ENCODE measurements at regions not wholly inside any gene's neighbourhood (a gene's known extent, or its start where the extent isn't known, plus 50 kb on each side); places are given as distances from the start of the nearest gene placed in this dataset.

DNA sequence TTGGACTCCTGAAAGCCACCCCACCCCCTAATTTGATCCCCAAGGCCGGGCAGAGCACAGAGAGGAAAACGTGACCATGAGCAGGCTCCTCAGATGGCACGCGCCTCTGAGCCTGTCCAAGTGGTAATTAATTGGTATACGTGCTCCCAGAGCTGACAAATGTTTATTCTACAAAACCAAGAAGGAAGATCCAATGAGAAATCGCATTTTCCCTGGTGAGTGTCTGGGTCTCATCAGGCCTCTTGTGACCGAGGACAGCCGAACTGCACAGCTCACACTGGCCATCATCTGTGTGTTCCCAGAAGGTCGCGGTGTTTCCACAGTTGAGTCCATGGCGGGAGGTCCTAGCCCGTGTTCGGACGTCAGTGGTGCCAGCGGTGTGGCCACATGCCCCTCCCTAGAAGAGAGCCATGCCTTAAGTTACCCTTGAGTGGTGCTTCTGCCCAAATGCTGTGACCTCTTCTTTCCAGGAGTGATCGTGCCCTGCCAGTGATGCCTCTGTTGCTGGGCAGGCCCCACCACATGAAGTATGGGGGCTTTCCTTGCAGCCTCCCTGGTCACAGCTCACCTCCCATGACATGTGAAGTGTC lies 317.5 kb upstream of the RTL1 start:
- DNase-seq: no peak

DNA sequence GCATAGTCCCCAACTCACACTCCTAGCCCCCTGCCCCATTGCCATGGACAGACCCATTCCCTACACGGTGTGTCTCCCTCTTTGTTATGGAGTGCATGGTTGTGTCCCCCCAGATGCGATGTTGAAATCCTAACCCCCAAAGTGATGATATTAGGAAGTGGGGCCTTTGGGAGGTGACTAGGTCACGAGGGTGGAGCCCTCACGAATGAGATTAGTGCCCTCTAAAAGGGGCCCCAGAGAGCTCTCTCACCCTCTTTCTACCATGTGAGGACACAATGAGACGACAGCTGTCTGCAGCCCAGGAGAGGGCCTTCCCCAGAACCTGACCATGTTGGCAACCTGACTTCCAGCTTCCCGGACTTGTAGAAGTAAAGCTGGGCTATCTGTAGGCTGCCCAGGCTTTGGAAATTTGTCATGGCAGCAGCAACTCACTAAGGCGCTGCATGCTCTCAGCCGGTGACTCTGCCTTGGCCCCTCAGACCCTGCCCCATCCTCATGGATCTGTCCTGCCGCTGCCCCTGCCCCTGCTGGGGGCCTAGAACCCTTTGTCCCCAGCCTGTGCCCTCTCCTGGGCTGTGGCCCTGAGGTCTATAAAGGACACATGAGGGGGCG lies 318.1 kb upstream of the RTL1 start:
- DNase-seq: no peak

DNA sequence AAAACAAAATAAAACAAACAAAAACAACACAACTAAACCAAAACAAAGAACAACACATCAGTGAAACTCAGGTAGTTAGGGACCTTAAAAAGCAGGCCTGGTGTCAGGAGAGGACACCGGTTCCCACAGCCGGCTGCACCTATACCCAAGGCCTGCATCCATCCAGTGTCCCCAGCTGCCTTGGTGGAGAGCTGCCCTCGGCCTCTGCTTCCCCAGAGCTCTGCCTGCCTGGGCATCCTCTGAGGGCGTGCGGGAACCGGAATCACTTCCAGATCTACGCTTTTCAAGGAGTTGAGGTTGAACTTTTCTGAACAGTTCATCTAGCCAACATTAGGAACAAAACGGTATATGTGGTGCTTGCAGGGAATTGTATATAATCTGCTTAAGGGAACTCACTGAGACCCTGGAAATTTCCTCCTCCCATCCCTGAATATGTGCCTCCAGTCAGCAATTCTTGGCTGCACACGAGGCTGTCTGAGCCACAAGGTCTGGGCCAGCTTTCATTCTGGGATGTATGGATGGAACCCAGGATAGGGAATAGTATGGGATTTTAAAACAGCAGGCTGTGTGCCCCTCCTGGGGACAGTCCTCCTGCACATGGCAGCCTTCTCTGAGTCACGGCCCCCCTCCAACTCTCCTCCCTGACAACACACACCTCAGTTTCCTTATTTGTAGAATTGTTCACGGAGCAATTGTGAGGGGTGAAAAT lies 319.0 kb upstream of the RTL1 start:
- DNase-seq: no peak

DNA sequence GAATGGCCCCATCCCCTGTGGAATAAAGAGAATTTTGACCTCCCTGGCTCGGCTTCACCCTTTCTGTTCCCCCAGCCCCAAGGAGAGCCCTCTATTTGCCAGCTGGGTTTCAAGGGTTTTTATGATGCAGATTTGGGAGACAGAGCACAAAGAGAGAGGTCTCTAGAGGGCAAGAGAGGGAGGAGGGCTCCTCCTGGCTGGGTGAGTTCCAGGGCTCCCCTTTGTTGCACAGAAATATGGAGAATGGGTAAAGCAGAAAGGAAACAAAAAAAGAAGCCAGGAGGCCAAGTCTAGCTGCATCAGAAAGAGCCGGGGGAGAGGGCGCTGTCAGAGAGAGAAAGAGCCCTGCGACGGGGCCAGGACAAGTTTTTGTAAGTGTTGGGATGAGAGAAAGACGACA lies 319.6 kb upstream of the RTL1 start:
- no peak for DNase-seq

DNA sequence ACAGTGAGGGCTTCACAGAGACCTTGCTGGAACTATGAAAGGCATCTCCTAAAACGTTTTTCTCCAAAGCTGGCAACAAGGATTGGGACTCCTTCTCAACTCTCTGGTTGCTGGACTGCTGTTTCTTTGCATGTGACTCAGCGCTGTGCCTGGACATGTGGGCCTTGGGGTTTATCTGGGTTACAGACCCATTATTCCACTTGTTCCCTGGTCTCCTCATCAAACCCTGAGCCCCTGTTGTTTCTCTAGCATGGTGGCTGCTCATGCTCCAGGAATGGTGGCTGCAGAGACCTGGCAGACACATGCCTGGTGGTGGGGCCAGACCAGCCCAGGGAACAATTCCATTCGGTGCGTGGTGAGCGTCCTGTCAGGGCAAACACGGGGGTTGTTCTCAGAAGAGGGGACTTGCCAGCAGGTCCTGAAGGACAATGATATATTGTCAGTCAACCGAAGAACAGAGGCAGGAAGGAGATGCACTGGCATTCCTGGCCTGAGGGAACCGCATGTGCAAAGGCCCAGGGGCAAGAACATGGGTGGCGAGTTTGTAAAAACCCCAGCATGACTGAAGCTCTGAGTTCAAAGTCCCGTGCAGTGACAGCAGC lies 320.1 kb upstream of the RTL1 start:
- DNase-seq: no peak

DNA sequence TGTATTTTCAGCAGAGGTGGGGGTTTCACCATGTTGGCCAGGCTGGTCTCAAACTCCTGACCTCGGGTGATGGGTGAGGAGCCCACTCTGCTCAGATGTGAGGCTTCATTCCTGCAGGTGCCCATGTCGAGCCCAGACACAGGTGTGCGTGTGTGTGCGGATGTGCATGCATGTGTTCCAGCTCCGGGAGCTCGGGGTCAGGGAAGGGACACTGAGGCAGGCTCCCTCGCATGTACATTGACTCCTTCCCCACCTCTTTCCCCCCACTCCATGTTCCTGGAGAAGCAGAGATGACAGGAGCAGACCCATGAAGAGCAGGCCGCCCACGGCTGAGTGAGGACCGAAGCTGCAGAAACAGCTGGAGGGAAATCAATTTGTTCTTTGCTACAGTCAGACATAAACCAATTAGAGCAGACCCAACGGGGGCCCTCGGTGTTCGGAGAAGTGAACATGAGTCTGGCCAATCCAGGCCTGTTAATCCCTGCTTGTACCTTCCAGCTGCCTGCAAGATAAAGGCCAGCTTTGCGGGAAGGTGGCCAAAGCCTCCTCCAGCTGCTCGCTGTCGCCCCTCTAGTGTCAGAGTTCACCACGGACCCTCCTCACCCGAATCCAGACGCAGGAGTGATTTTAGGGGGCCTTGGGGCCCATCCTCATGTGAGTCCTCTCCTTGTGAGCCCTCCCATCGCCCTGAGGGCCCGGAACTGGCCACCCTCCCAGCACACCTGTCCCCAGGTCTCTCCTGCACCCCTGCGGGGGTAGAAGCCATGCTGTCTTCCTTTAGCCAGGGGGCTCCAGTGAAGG lies 321.0 kb upstream of the RTL1 start:
- DNase-seq: no peak

DNA sequence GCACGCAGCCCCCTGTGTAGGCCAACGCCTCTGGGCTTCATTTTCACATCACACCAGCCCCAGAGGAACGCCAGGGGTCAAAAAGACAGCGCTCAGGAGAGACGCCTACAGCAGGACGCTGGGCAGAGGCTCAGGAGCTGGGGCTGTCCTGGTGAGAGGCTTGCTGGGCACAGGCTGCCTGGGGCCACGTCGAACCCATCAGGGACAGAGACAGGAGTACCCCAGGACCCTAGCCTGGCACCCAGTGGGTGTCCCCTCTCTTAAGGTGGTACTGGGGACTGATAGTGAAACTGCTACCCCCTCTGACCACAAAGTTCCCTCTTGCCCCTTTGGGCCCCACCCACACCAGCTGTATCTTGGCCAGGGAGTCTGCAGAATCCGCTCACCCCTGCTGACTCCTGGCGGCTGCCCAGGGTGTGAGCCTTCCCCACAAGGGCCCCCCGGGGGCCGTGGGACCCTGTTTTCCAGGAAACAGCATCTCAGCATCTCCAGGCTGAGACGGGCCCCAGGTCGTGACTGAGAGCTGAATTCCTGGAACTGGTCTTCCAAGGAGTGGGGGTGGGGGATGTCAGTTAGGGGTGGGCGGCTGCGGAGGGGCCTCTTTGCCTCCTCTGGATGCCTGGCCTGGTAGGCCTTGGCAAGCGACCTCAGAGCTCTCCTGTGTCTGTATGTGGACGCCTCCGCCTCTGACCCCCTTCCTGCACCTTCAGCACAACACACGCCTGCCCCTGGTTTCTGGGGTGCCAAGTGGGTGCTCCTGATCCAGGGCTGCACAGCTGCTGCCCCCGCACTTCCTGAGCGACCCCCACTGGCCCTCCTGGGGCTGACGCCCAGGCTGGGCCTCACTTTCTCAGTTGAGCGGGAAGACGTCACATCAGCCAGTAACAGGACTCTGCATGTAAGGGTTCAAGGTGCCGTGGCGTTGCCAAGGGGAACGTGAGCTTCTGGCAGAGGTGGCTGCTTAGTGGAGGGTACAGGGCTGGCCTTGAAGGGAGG lies 321.9 kb upstream of the RTL1 start:
- DNase-seq: no peak

DNA sequence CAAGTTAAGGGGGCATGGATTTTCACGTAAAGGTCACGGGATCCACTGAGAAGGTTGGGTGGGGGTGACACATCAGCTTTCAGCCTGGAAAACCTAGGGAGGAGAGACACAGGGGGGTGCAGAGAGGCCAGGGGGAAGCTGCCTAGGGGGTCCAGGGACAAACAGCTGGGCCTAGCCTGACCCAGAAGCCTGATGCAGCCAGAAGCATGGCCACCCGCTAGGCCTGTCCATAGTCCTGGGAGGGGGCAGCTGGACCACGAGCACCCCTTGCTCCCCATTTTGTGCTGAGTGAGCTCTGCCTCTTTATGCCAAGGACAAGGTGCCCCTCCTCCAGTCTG lies 322.7 kb upstream of the RTL1 start:
- DNase-seq: no peak

DNA sequence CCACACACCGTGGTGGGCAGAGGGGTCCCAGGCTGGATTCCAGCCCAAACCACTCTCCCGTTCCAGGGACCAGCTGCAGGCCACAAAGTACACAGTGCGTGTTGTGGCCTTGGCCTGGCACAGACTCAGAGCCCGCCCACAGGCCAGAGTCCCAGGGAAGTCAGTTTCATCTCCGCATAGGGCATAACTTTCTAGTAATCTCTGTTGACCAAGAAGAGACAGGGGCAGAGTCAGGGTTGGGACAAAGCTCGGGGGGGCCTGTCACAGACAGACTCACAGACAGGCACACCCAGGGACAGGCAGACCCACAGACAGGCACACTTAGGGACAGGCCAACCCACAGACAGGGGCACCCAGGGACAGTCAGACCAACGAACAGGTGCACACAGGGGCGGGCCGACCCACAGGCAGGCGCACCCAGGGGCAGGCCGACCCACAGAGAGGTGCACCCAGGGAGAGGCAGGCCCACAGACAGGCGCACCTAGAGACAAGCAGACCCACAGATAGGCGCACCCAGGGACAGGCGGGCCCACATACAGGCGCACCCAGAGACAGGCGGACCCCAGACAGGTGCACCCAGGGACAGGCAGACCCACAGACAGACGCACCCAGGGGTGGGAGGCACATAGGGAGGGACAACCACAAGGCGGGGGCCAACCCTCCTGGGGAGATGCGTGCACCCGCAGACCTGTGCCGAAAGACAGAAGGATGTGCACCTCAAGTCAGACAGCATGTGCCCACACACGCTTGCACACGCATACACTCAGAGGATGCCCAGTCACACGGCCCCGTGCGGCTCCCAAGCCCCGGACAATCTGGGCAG lies 323.3 kb upstream of the RTL1 start:
- no peak for DNase-seq

DNA sequence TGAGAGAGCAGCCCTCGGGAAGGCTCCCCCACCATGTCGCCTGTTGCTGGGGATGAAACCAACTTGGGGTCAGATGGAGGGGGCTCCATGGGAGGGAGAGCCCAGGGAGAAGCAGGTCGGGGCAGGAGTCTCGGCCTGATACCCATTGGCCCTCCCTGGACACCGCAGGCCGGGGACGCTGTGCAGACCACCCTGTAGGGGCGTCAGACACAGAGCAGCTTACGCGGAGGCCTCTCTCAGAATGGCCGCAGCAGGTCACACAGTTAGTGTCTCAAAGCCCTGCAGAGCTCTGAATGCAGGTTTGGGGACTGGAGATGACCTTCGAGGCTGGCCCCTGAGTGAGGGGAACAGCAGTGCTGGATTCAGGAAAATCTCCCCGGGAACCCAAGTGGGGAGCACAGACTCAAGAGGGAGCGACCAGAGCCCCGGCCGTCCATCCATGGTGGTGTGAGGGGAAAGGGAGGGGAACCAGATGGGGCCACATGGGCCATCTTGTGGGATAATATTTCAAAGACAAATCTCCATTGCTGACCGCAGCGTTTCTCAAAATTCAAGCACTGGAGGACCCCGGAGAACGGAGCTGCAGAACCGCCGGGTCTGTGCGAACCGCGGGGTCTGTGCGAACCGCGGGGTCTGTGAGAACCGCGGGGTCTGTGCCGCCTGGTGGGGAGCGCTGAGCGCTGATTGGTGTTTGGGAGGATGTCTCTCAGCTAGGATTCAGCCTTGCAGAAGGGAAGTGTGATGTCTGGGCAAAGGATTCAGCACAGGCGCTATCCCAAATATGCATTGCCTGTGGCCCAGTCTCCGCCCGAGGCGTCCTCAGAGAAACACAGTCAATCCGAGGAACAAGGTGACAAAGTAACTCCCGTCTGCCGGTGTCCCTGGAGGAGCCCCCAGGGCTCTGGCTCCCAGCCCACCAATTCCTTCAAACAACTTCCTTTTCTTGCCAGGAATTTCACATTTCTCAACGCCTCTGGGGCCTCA lies 324.4 kb upstream of the RTL1 start:
- no peak for DNase-seq

DNA sequence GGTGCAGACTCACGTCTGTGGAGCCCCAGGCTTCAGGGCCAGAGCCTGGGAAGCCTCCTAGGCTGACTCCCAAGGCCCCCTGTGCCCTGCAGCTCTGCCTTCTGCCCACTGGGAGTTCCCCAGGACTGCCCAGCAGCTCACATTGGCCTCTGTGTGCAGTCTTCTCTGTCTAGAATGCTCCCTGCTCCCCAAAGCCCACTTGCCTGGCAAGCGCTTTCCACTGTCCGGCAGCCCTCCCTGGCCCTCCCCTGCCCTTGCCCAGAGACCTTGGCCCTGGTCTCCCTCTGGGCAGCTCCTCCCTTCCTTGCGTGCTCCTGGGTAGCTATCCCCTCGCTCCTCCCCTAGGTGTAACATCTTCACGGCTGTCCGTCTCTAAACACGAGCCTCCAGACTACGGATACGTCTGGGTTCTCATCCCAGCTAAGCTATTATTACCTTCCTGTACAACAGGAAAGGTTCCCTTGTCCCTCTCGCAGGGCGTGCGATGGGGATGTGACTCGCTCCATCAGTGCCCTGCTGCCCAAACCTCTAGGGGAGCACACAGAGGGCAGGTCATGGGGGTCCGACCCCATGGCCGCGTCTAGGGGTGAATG lies 325.5 kb upstream of the RTL1 start:
- DNase-seq: no peak

DNA sequence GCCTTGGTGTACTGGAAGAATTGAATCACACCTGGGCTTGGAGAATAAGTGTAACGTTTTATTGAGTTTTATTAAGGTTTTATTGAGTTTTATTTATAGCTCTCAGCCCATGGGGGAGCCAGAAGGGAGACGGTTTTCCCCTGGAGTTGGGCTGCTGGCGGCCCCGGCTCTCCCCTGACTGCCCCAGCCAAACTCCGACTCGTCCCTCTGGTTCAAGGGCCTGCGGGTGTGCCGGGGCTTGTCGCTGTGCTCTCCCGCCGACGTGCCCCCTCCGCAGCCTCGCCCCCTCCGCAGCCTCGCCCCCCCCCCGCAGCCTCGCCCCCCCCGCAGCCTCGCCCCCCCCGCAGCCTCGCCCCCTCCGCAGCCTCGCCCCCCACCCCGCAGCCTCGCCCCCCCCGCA lies 326.1 kb upstream of the RTL1 start:
- no peak for DNase-seq

DNA sequence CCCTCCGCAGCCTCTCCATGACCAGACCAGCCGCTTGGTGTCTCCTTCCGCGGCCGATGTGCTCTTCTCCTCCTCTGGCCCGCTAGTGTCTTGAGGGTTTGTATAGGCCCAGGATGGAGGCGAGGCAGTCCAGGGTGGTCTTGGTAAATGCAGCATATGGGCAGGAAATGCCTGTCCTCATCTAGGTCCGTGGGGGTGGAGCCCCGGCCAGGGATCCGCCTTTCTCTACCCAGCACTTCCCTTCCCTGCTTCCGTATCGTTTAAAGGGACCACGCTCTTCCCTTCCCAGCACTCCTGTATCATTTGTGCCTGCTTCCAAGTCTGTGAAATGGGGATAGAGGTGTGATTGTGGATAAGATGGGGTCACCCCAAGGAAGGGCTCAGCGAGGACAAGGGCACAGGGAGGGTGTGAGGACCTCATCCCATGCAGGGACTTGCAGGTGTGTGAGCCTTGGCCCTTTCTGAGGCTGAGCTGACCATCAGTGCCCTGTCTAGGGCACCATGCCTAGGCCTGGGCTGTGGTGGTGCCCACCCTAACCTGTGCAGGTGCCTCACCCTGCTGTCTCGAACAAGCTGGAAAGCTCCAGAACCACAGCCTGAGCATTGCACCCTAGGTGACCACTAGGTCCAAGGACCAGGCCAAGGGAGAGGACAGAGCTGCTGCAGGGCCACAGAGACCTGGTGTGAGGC lies 326.8 kb upstream of the RTL1 start:
- no peak for DNase-seq

DNA sequence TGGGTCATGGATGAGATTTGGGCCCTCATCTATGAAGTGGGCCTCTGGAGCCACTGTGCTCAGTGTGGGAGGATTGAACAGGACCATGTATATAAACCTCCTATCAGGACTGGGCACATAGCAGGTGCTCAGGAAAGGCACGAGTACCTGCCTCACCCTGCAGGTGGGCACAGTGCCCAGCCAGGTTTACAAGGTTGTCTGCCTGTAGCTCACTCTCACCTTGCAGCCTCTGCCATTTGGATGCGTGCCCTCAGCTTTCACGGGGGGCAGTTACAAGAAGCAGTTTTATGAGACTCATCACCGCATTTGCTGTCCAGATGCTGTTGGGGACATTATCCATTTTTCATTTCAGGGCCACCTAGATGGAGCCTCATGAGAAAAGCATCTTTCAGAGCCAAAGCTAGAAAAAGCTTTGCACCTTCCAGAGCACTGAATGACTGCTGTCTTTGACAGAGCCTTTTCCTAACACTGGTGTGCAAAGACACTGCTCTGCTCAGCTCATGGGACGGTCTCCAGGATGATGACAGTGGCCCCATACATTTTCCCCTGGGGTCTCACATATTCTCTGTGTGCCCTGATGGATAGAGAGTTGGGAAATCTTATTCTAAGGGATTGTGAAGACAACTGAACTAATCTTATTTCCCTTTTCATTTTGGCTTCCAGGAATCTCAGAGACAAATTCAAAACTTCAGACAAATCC lies 327.5 kb upstream of the RTL1 start:
- no peak for DNase-seq

DNA sequence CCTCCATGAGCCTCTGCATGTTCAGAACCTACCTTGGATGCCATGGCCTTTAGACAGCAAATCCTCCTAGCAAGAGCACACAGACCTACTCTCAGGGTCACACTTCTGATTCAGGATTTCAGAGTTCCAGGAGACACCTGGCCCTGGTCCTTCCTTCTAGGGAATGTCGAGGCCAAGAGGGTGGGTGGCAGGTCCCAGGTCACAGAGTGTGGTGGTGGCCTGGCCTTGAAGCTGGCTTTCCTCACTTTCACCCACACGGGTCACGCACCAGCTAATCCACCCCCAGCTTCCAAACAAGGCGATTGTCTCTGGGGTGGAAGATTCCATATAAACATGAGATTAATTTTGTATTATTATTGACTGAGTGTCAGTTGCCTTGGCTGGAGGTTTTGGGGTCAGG lies 328.3 kb upstream of the RTL1 start:
- no peak for DNase-seq

DNA sequence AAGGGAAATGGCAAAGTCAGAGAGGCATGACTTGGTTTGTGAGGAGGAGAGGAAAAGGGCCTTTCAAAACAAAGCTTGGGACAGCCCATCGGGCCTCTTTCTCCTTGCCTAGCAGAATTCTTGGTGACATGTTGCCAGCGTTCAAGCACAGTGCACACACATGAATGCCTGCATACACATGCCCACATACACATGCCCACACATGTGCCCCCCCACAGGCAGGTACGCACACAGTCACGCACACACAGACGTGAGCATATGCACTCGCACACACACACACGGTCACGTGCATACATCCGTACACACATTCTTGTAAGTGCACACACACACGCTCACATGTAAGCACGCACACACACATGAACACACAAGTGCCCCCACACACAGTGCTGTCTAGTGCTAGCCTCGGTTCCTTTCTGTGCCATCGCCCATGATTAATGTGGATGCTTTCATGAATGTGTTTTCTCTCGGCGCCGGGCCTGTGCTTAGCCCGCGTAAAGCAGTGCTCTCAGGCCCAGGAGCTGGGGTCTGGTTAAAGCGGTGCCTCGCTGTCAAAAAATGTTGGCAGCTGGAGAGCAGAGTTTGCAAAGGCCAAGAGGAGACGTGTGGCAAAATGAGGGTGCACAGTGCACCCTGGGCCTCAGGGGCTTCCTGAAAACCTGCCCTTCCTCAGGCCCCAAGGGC lies 328.8 kb upstream of the DIO3 start:
- no peak for DNase-seq

DNA sequence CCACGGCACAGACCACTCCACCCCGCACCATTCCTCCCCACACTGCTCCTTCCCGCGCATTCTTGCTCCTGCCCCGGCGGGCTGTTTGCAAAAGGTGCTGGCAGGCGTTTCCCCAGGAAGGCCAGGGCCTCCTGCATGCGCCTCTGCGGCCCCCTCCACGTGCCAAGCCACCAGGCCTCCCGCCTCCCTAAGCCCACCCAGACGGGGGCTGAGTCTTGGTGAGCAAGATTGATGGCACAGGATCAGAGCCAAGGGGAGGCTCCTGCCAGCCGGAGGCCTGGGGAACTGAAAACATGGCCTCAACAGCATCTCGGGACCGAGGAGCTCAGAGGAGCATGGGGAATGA lies 328.3 kb upstream of the DIO3 start:
- DNase-seq: no peak

DNA sequence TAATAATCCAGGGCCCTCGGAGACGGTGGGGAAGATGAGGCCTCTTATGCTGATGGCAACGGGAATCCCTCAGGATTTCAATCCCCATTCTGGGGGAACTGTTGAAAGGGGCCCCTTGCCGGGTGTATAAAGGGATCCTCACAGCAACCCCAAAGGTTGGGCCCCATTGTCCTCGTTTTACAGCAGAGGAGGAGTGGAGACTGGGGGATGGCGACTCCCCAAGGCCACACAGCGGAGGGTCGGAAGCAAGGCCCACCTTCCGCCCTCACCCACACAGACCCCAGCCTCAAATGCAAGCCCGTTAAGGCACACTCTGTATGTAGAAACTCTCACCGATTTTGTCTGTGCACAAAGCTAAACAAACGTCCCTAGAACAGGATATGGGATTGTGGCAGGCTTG lies 327.9 kb upstream of the DIO3 start:
- no peak for DNase-seq
